Mesendoderm (in vitro differentiated cells): ENCODE measurements at regions not wholly inside any gene's neighbourhood (a gene's known extent, or its start where the extent isn't known, plus 50 kb on each side); places are given as distances from the start of the nearest gene placed in this dataset.

Experiments
- DNase-seq: peaks from one replicate; pipeline ENCODE4 v3.0.0; 2013
- H2AK5ac ChIP-seq: 2 replicates; pipeline ENCODE4 v1.6.1; 2013; ENCODE audit warnings: low read length, inconsistent platforms
- H2BK120ac ChIP-seq: 2 replicates; pipeline ENCODE4 v1.6.1; 2013; ENCODE audit warnings: low read depth, mild to moderate bottlenecking, low read length, moderate library complexity, mixed read lengths
- H2BK15ac ChIP-seq: replicated peaks from 2 replicates; pipeline ENCODE4 v1.6.1; 2013; ENCODE audit warnings: low read depth, mild to moderate bottlenecking, moderate library complexity
- H2BK5ac ChIP-seq: 2 replicates; pipeline ENCODE4 v1.6.1; 2013; ENCODE audit warnings: low read length, inconsistent platforms
- H3K18ac ChIP-seq: 2 replicates; pipeline ENCODE4 v1.6.1; 2013; ENCODE audit warnings: mild to moderate bottlenecking, low read length, mixed read lengths
- H3K23ac ChIP-seq: one replicate; pipeline ENCODE4 v1.6.1; 2013; ENCODE audit warnings: low read length
- H3K27ac ChIP-seq: 2 replicates; pipeline ENCODE4 v1.5.1; 2013; ENCODE audit warnings: low read depth, mild to moderate bottlenecking, inconsistent platforms, low read length, moderate library complexity
- H3K27me3 ChIP-seq: 2 replicates; pipeline ENCODE4 v1.6.1; 2013; ENCODE audit warnings: low read length, control low read depth, mild to moderate bottlenecking, inconsistent platforms; ENCODE audit not compliant: insufficient read depth, poor library complexity
- H3K36me3 ChIP-seq: 2 replicates; pipeline ENCODE4 v1.6.1; 2013; ENCODE audit warnings: low read length, inconsistent platforms; ENCODE audit not compliant: control insufficient read depth, insufficient read depth
- H3K4ac ChIP-seq: one replicate; pipeline ENCODE4 v1.6.1; 2013; ENCODE audit warnings: low read depth, mild to moderate bottlenecking, low read length, moderate library complexity
- H3K4me1 ChIP-seq: 2 replicates; pipeline ENCODE4 v1.6.1; 2013; ENCODE audit warnings: low read depth, low read length, inconsistent platforms; ENCODE audit not compliant: control insufficient read depth
- H3K4me2 ChIP-seq: 2 replicates; pipeline ENCODE4 v1.6.1; 2013; ENCODE audit warnings: low read length
- H3K4me3 ChIP-seq: 2 replicates; pipeline ENCODE4 v1.5.1; 2013; ENCODE audit warnings: mild to moderate bottlenecking, low read length
- H3K56ac ChIP-seq: one replicate; pipeline ENCODE4 v1.6.1; 2013; ENCODE audit warnings: low read length
- H3K79me1 ChIP-seq: 2 replicates; pipeline ENCODE4 v1.6.1; 2013; ENCODE audit warnings: low read length, inconsistent platforms
- H3K79me2 ChIP-seq: 2 replicates; pipeline ENCODE4 v1.6.1; 2013; ENCODE audit warnings: mild to moderate bottlenecking, low read length; ENCODE audit not compliant: control insufficient read depth, insufficient read depth
- H3K9ac ChIP-seq: 2 replicates; pipeline ENCODE4 v1.6.1; 2013; ENCODE audit warnings: low read length, inconsistent platforms
- H4K5ac ChIP-seq: one replicate; pipeline ENCODE4 v1.6.1; 2013; ENCODE audit warnings: low read length
- H4K8ac ChIP-seq: one replicate; pipeline ENCODE4 v1.6.1; 2013; ENCODE audit warnings: low read depth, mild to moderate bottlenecking, control low read depth, low read length, moderate library complexity
- WGBS: extraction: QIAGEN DNeasy Blood & Tissue Kit; methylation state at CpG from one replicate; pipeline ENCODE4 v1.1.7; 2013; ENCODE audit warnings: low lambda C conversion rate, missing lambda C conversion rate; ENCODE audit not compliant: insufficient coverage; ENCODE audit errors: extremely low coverage; 5-methylcytosine and 5-hydroxymethylcytosine counted together

DNA sequence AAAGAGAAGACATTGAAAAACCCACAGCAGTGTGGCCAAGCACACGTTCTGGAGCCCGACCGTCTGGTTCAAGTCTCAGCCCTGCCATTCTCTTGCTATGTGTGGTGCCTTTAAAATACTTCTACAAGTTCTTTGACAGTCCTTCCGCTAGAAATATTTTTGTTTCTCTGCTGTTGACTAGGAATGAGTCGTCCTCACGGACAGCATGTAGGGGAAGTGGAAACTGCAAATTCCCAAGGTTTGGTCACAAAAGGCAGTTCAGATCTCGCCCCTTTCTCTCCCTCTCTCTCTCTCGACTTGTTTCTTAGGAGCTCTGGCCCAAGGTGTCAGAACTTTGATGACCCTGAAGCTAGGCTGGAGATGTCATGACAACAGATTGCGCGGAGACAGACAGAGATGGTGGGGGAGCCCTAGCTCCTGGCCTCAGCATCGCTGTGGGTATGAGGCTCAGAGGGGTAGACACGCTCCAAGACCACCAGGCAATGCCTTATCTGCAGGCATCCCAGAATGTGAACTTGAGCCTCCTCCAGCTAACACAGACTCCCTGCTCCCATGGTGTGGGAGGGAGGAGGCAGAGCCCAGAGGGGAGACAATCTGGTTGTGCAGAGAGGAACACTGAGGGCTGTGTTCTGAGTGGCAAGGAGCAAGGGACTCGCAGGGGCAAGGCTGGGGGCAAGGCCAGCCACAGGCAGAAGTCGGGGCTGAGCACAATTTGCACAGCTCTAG lies 368.9 kb upstream of the SULF2 start:
- no peaks in the 10 kb centered on the region for H3K4me1 ChIP-seq
- no peak overlapping the region for H4K8ac ChIP-seq
- no peak overlapping the region for H2BK5ac ChIP-seq
- H4K5ac ChIP-seq, result no peak overlapping the region
- no peak overlapping the region for H3K56ac ChIP-seq
- H2BK15ac ChIP-seq, result no peak overlapping the region
- no peak for DNase-seq
- no peak overlapping the region for H3K18ac ChIP-seq
- H2BK120ac ChIP-seq, result no peak overlapping the region
- H3K4ac ChIP-seq, result no peak overlapping the region
- no peak overlapping the region for H3K23ac ChIP-seq
- H3K27me3 ChIP-seq, result no peaks in the 10 kb centered on the region
- no peak overlapping the region for H3K4me3 ChIP-seq
- WGBS, result no CpG with 5 or more reads among the region's 14 CpGs
- H3K27ac ChIP-seq, result no peak overlapping the region
- H3K79me2 ChIP-seq, result no peaks in the 10 kb centered on the region
- H2AK5ac ChIP-seq, result no peak overlapping the region
- no peaks in the 10 kb centered on the region for H3K79me1 ChIP-seq
- H3K36me3 ChIP-seq, result no peaks in the 10 kb centered on the region
- H3K4me2 ChIP-seq, result no peak overlapping the region
- no peak overlapping the region for H3K9ac ChIP-seq

GRCh38 chr20:48153523-48153922 lies 368.2 kb upstream of the SULF2 start:
- no peaks in the 10 kb centered on the region for H3K27me3 ChIP-seq
- no peaks in the 10 kb centered on the region for H3K4me1 ChIP-seq
- DNase-seq, result peak; percentile 84
- H2AK5ac ChIP-seq, result no peak overlapping the region
- H3K79me1 ChIP-seq, result no peaks in the 10 kb centered on the region
- H3K56ac ChIP-seq, result no peak overlapping the region
- no CpG with 5 or more reads among the region's 3 CpGs for WGBS
- H2BK5ac ChIP-seq, result no peak overlapping the region
- no peak overlapping the region for H4K8ac ChIP-seq
- no peak overlapping the region for H3K27ac ChIP-seq
- no peak overlapping the region for H3K4ac ChIP-seq
- no peak overlapping the region for H3K18ac ChIP-seq
- H3K4me2 ChIP-seq, result no peak overlapping the region
- no peak overlapping the region for H4K5ac ChIP-seq
- H2BK15ac ChIP-seq, result no peak overlapping the region
- H3K23ac ChIP-seq, result no peak overlapping the region
- no peaks in the 10 kb centered on the region for H3K36me3 ChIP-seq
- H3K79me2 ChIP-seq, result no peaks in the 10 kb centered on the region
- no peak overlapping the region for H3K4me3 ChIP-seq
- H2BK120ac ChIP-seq, result no peak overlapping the region
- H3K9ac ChIP-seq, result no peak overlapping the region

DNA sequence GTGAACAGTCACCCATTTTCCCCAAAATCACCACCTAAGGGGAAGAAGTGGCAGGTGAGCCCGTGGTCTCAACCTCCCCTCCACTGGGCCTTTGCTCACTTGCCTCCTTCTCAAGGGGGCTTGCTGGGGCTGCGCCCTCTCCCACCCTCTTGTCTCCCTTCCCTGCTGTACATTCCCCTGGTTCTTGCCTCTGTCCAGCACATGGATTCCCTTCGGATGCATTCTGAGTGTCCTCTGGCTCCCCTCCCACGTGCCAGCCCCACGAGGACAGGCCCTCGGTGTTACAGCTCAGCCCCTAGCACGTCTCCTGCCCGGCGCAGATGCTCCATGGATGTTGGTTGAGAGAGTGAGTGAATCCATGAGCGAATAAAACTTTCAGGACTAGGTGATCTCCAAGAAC lies 367.8 kb upstream of the SULF2 start:
- Histone ChIP-seq H3K79me2 (no peaks in the 10 kb centered on the region), H3K9ac (no peak overlapping the region), H2BK5ac (no peak overlapping the region), H4K5ac (no peak overlapping the region), H3K4me3 (no peak overlapping the region), H4K8ac (no peak overlapping the region), H3K4me2 (no peak overlapping the region), H3K56ac (no peak overlapping the region), H3K4ac (no peak overlapping the region), H3K4me1 (no peaks in the 10 kb centered on the region), H3K18ac (no peak overlapping the region), H2AK5ac (no peak overlapping the region), H2BK120ac (no peak overlapping the region), H3K27ac (no peak overlapping the region), H3K23ac (no peak overlapping the region), H3K36me3 (no peaks in the 10 kb centered on the region), H2BK15ac (no peak overlapping the region), H3K79me1 (no peaks in the 10 kb centered on the region), H3K27me3 (no peaks in the 10 kb centered on the region)
- DNase-seq, result no peak
- WGBS, result no CpG with 5 or more reads among the region's 10 CpGs

- no peak overlapping the region for H3K4ac ChIP-seq
- H2BK120ac ChIP-seq, result no peak overlapping the region
- no peak overlapping the region for H2BK15ac ChIP-seq
- no peak overlapping the region for H3K18ac ChIP-seq
- WGBS, result no CpG with 5 or more reads among the region's 7 CpGs
- H3K79me1 ChIP-seq, result no peaks in the 10 kb centered on the region
- H3K4me2 ChIP-seq, result no peak overlapping the region
- no peak overlapping the region for H4K5ac ChIP-seq
- H3K9ac ChIP-seq, result no peak overlapping the region
- H3K27ac ChIP-seq, result no peak overlapping the region
- no peaks in the 10 kb centered on the region for H3K36me3 ChIP-seq
- H3K4me1 ChIP-seq, result no peaks in the 10 kb centered on the region
- H3K79me2 ChIP-seq, result no peaks in the 10 kb centered on the region
- no peak overlapping the region for H3K4me3 ChIP-seq
- no peak overlapping the region for H4K8ac ChIP-seq
- H2AK5ac ChIP-seq, result no peak overlapping the region
- peak overlapping the region; percentile 42 for H3K56ac ChIP-seq
- H3K23ac ChIP-seq, result no peak overlapping the region
- H3K27me3 ChIP-seq, result no peaks in the 10 kb centered on the region
- no peak overlapping the region for H2BK5ac ChIP-seq
- DNase-seq, result no peak
Measured at GRCh38 chr20:48150568-48150967, 365.3 kb upstream of the SULF2 start.

DNA sequence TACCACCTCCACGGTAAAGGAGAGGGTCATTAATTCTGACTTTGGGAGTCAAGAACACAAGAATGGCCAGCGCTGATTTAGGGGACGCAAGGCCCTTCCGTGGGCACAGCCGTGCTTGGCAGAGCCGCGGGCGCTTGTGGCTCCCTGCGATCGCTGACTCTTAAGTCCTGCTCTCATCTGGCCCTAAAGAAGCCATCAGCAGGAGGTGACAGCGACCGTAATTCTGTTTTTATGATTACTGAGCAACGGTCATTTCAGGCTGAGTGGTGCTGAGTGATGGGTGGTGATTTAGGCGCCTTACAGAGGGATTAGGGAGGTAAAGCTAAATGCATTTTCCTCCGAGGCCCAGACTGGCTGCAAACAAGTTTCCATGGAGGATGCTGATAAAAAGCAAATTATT lies 364.6 kb upstream of the SULF2 start:
- Histone ChIP-seq H2AK5ac (no peak overlapping the region), H4K5ac (no peak overlapping the region), H3K4me1 (no peaks in the 10 kb centered on the region), H3K79me1 (no peaks in the 10 kb centered on the region), H3K4me3 (no peak overlapping the region), H2BK120ac (no peak overlapping the region), H3K9ac (no peak overlapping the region), H3K18ac (no peak overlapping the region), H3K23ac (no peak overlapping the region), H3K56ac (no peak overlapping the region), H3K79me2 (no peaks in the 10 kb centered on the region), H4K8ac (no peak overlapping the region), H2BK5ac (no peak overlapping the region), H3K27ac (no peak overlapping the region), H3K4me2 (no peak overlapping the region), H2BK15ac (no peak overlapping the region), H3K4ac (no peak overlapping the region), H3K27me3 (no peaks in the 10 kb centered on the region), H3K36me3 (no peaks in the 10 kb centered on the region)
- no CpG with 5 or more reads among the region's 15 CpGs for WGBS
- DNase-seq, result no peak
